WERI-Rb-1 (cell line): ENCODE measurements at regions not wholly inside any gene's neighbourhood (a gene's known extent, or its start where the extent isn't known, plus 50 kb on each side); places are given as distances from the start of the nearest gene placed in this dataset.

Experiments used
- DNase-seq: peaks from one replicate; pipeline ENCODE4 v3.0.0-alpha.2; 2020
- H3K27ac ChIP-seq: fragments of 250-450 bp; sonication (Bioruptor Pico); 2 replicates; pipeline ENCODE4 v1.5.1; 2020; ENCODE audit warnings: mild to moderate bottlenecking, moderate library complexity
- H3K27me3 ChIP-seq: fragments of 250-450 bp; sonication (Bioruptor Pico); 2 replicates; pipeline ENCODE4 v1.5.1; 2021; ENCODE audit warnings: mild to moderate bottlenecking, low read depth, moderate library complexity; ENCODE audit not compliant: insufficient read depth, severe bottlenecking
- H3K36me3 ChIP-seq: fragments of 250-450 bp; sonication (Bioruptor Pico); 2 replicates; pipeline ENCODE4 v1.5.1; 2020; ENCODE audit warnings: mild to moderate bottlenecking, moderate library complexity
- H3K4me3 ChIP-seq: 2 replicates; pipeline ENCODE4 v1.5.1; 2011; ENCODE audit warnings: low read depth, mild to moderate bottlenecking, control low read depth, low read length
- H3K9me3 ChIP-seq: fragments of 250-450 bp; sonication (Bioruptor Pico); 2 replicates; pipeline ENCODE4 v1.5.1; 2021; ENCODE audit warnings: mild to moderate bottlenecking, moderate library complexity; ENCODE audit not compliant: severe bottlenecking
- TF ChIP-seq, protein P1 (sequence below): IDR thresholded peaks from 2 replicates; pipeline ENCODE4 v1.5.1; 2011; ENCODE audit warnings: low read depth, mild to moderate bottlenecking, control low read depth, inconsistent platforms, low read length

- Histone ChIP-seq H3K9me3 (no peaks in the 10 kb centered on the region), H3K27me3 (no peaks in the 10 kb centered on the region), H3K36me3 (no peaks in the 10 kb centered on the region), H3K27ac (no peak overlapping the region), H3K4me3 (no peak overlapping the region)
- DNase-seq = no peak
- TF ChIP-seq, protein P1, sequence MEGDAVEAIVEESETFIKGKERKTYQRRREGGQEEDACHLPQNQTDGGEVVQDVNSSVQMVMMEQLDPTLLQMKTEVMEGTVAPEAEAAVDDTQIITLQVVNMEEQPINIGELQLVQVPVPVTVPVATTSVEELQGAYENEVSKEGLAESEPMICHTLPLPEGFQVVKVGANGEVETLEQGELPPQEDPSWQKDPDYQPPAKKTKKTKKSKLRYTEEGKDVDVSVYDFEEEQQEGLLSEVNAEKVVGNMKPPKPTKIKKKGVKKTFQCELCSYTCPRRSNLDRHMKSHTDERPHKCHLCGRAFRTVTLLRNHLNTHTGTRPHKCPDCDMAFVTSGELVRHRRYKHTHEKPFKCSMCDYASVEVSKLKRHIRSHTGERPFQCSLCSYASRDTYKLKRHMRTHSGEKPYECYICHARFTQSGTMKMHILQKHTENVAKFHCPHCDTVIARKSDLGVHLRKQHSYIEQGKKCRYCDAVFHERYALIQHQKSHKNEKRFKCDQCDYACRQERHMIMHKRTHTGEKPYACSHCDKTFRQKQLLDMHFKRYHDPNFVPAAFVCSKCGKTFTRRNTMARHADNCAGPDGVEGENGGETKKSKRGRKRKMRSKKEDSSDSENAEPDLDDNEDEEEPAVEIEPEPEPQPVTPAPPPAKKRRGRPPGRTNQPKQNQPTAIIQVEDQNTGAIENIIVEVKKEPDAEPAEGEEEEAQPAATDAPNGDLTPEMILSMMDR = no peak
Measured at GRCh38 chr18:40875101-40875615, 1079.9 kb upstream of the PIK3C3 start.

DNA sequence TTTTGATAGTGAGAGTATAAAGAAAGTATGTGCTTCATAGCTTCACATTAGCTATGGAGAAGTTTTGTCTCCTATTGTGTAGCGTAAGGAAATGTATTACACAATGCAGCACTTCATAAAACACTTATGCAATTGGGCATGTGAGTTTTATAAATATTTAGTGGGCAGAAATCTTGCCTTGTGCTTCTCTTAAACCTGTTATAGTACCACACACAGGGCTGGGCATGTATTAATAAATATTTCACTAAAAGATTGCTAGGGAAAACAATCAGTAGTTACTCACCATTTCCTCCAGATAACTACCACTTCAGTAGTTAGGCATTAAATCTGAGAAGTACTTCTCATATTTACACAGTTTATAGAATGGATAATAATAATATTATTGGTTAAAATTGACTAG is 1080.8 kb upstream of the PIK3C3 start:
- Histone ChIP-seq H3K27ac (no peak overlapping the region), H3K36me3 (no peaks in the 10 kb centered on the region), H3K9me3 (no peaks in the 10 kb centered on the region), H3K4me3 (no peak overlapping the region), H3K27me3 (no peaks in the 10 kb centered on the region)
- TF ChIP-seq, protein P1 = no peak
- DNase-seq = no peak

DNA sequence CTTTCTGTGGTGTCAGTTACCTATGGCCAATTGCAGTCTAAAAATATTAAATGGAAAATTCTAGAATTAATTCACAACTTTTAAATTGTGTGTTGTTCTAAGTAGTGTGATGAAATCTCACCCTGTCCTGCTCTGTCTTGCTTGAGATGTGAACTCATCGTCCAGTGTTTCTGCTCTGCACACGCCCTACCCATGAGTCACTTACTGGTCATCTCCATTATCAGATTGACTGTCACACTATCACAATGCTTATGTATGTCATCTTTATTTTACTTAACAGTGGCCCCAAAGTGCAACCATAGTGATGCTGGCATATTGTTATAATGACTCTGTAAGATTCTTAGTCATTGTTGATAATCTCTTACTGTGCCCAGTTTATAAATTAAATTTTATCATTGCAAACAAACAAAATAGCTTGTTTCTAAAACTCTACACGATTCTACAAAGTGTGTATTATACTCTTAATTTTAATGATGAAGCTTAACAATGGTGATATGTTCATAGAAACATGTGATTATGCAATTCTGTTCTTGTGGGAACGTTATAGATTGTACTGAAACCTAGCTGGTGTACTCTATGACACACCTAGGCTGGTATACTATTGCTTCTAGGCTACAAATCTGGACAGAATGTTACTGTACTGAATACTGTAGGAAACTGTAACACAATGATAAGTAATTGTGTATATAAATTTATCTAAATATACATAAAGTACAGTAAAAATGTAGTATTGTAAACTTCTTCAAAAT is 1086.8 kb upstream of the PIK3C3 start:
- H3K27ac ChIP-seq = no peak overlapping the region
- no peaks in the 10 kb centered on the region for H3K9me3 ChIP-seq
- no peaks in the 10 kb centered on the region for H3K27me3 ChIP-seq
- TF ChIP-seq, protein P1 = no peak
- H3K36me3 ChIP-seq = no peaks in the 10 kb centered on the region
- no peak for DNase-seq
- H3K4me3 ChIP-seq = no peak overlapping the region

DNA sequence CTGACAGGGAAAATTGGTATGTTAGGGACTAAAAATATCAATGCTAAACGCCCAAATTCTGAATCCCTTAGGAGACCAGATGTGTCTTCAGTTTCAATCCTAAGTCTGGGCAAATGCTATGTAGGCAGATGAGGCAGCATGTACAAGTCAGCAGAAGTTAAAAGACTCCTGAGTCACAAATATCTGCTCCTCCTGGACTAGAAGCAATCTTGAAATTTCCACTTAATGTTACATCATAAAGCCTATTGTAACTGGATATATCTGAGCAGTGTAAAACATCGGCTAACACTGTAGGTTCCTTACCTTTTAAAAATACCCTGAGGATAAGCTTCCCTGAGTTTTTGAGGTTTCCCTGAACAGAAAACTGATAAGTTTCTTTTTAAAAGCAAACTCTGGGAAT is 1087.6 kb upstream of the PIK3C3 start:
- Histone ChIP-seq H3K36me3 (no peaks in the 10 kb centered on the region), H3K9me3 (no peaks in the 10 kb centered on the region), H3K27me3 (no peaks in the 10 kb centered on the region), H3K4me3 (no peak overlapping the region), H3K27ac (no peak overlapping the region)
- TF ChIP-seq, protein P1 = no peak
- DNase-seq = no peak

- Histone ChIP-seq H3K4me3 (no peak overlapping the region), H3K9me3 (no peaks in the 10 kb centered on the region), H3K36me3 (no peaks in the 10 kb centered on the region), H3K27me3 (no peaks in the 10 kb centered on the region), H3K27ac (no peak overlapping the region)
- TF ChIP-seq, protein P1 = no peak
- no peak for DNase-seq
Measured at GRCh38 chr18:40866968-40867367, 1088.1 kb upstream of the PIK3C3 start.
